Activated naive CD4-positive, alpha-beta T cell treated with Interleukin-2 at 50 U/mL for 16 hours (primary cell): ENCODE measurements at regions not wholly inside any gene's neighbourhood (a gene's known extent, or its start where the extent isn't known, plus 50 kb on each side); places are given as distances from the start of the nearest gene placed in this dataset.

Experiments used
- DNase-seq: peaks from one replicate; pipeline ENCODE4 v3.0.0-alpha.2; 2020

- no peak for DNase-seq
Measured at GRCh38 chr22:34946339-34946985, 119.5 kb upstream of the ISX start.

GRCh38 chr22:34950489-34950888 is 115.5 kb upstream of the ISX start:
- DNase-seq = no peak

- no peak for DNase-seq
Measured at GRCh38 chr22:34951212-34951611, 114.7 kb upstream of the ISX start.

GRCh38 chr22:34960005-34960404 is 106.0 kb upstream of the ISX start:
- no peak for DNase-seq

- DNase-seq = no peak
Measured at GRCh38 chr22:34966980-34967565, 98.9 kb upstream of the ISX start.

GRCh38 chr22:34969001-34969790 is 96.8 kb upstream of the ISX start:
- no peak for DNase-seq

- DNase-seq = no peak
Measured at GRCh38 chr22:34971456-34971855, 94.5 kb upstream of the ISX start.

- DNase-seq = no peak
Measured at GRCh38 chr22:34972191-34972897, 93.6 kb upstream of the ISX start.

GRCh38 chr22:34973016-34973415 is 92.9 kb upstream of the ISX start:
- no peak for DNase-seq

GRCh38 chr22:34973926-34974325 is 92.0 kb upstream of the ISX start:
- no peak for DNase-seq

GRCh38 chr22:34975721-34976120 is 90.2 kb upstream of the ISX start:
- no peak for DNase-seq

GRCh38 chr22:34976474-34976873 is 89.5 kb upstream of the ISX start:
- DNase-seq = no peak

- no peak for DNase-seq
Measured at GRCh38 chr22:34976886-34977285, 89.1 kb upstream of the ISX start.

- DNase-seq = no peak
Measured at GRCh38 chr22:34986523-34986922, 79.4 kb upstream of the ISX start.

GRCh38 chr22:34992672-34993071 is 73.3 kb upstream of the ISX start:
- DNase-seq = no peak

- no peak for DNase-seq
Measured at GRCh38 chr22:34993548-34993947, 72.4 kb upstream of the ISX start.

GRCh38 chr22:34997633-34998299 is 68.2 kb upstream of the ISX start:
- no peak for DNase-seq

- DNase-seq = no peak
Measured at GRCh38 chr22:34998921-34999320, 67.0 kb upstream of the ISX start.

- DNase-seq = no peak
Measured at GRCh38 chr22:35008213-35008612, 57.7 kb upstream of the ISX start.

- DNase-seq = no peak
Measured at GRCh38 chr22:35010543-35010942, 55.4 kb upstream of the ISX start.

- no peak for DNase-seq
Measured at GRCh38 chr22:35014812-35015211, 51.1 kb upstream of the ISX start.
